Caco-2 (cell line): ENCODE measurements at regions not wholly inside any gene's neighbourhood (a gene's known extent, or its start where the extent isn't known, plus 50 kb on each side); places are given as distances from the start of the nearest gene placed in this dataset.

Source experiments
- BruUV-seq: library from RNA; stranded (reverse); fragments of 400-500 nt; replicated peaks from 2 replicates; lab custom pipeline; 2021; lab: Mats Ljungman, UMichigan
- CTCF ChIA-PET: fragments of 300-600 bp; sonication (Branson Sonifier 250); formaldehyde crosslinking; loops from one replicate; lab custom pipeline; 2022; ENCODE audit warnings: antibody characterized with exemption; lab: Charles Lee
- POLR2A ChIA-PET: fragments of 300-600 bp; sonication (Branson Sonifier 250); formaldehyde crosslinking; loops from one replicate; lab custom pipeline; 2022; ENCODE audit warnings: antibody characterized with exemption; lab: Charles Lee
- DNase-seq, 2 experiments: peaks; one replicate each; pipeline versions ENCODE4 v3.0.0 to v3.0.0-alpha.2; 2020 to 2022
- H3K27me3 ChIP-seq: replicated peaks from 2 replicates; pipeline ENCODE4 v1.6.0; 2011; ENCODE audit warnings: low read length; ENCODE audit not compliant: control insufficient read depth, insufficient read depth
- H3K36me3 ChIP-seq: 2 replicates; pipeline ENCODE4 v1.5.1; 2011; ENCODE audit warnings: low read length; ENCODE audit not compliant: control insufficient read depth, insufficient read depth
- H3K4me1 ChIP-seq: fragments of 250-450 bp; sonication (Bioruptor Pico); 2 replicates; pipeline ENCODE4 v1.5.1; 2020; ENCODE audit warnings: mild to moderate bottlenecking
- H3K4me3 ChIP-seq: 2 replicates; pipeline ENCODE4 v1.5.1; 2011; ENCODE audit warnings: low read depth, mild to moderate bottlenecking, control low read depth, low read length
- H3K9me3 ChIP-seq: fragments of 250-450 bp; sonication (Bioruptor Pico); 2 replicates; pipeline ENCODE4 v1.5.1; 2020; ENCODE audit warnings: mild to moderate bottlenecking, moderate library complexity
- H3K27ac Mint-ChIP-seq: one replicate; pipeline ENCODE4 v1.8.0; 2022; ENCODE audit warnings: mixed read lengths; ENCODE audit not compliant: unreplicated experiment
- H3K27me3 Mint-ChIP-seq: one replicate; pipeline ENCODE4 v1.8.0; 2022; ENCODE audit warnings: mixed read lengths; ENCODE audit not compliant: insufficient read depth, unreplicated experiment
- H3K36me3 Mint-ChIP-seq: one replicate; pipeline ENCODE4 v1.8.0; 2022; ENCODE audit warnings: mild to moderate bottlenecking, mixed read lengths; ENCODE audit not compliant: insufficient read depth, unreplicated experiment
- H3K4me1 Mint-ChIP-seq: one replicate; pipeline ENCODE4 v1.8.0; 2022; ENCODE audit warnings: low read depth, mixed read lengths; ENCODE audit not compliant: unreplicated experiment
- H3K4me3 Mint-ChIP-seq: one replicate; pipeline ENCODE4 v1.8.0; 2022; ENCODE audit warnings: mild to moderate bottlenecking, moderate library complexity, mixed read lengths; ENCODE audit not compliant: unreplicated experiment
- H3K9me3 Mint-ChIP-seq: one replicate; pipeline ENCODE4 v1.8.0; 2022; ENCODE audit warnings: mixed read lengths; ENCODE audit not compliant: unreplicated experiment
- intact Hi-C: fragments of 100-400 bp; cut with micrococcal nuclease; formaldehyde crosslinking; loops from one replicate; pipeline ENCODE4 v1.10.0; 2022; ENCODE audit not compliant: unreplicated experiment
- TF ChIP-seq, protein P1 (sequence below), 2 experiments: fragments of 200-600 bp in 1 of 2; IDR thresholded peaks; 1 replicate in 1 of 2; 2 replicates in 1 of 2; pipeline versions ENCODE4 v1.5.1 to v1.8.0; 2011 to 2022; ENCODE audit warnings: antibody characterized with exemption in 1 of 2, control low read depth in 1 of 2, inconsistent platforms in 1 of 2, low read depth in 1 of 2, low read length in 1 of 2, mild to moderate bottlenecking in 1 of 2, moderate library complexity in 1 of 2; ENCODE audit not compliant: insufficient read depth in 1 of 2, severe bottlenecking in 1 of 2, unreplicated experiment in 1 of 2

DNA sequence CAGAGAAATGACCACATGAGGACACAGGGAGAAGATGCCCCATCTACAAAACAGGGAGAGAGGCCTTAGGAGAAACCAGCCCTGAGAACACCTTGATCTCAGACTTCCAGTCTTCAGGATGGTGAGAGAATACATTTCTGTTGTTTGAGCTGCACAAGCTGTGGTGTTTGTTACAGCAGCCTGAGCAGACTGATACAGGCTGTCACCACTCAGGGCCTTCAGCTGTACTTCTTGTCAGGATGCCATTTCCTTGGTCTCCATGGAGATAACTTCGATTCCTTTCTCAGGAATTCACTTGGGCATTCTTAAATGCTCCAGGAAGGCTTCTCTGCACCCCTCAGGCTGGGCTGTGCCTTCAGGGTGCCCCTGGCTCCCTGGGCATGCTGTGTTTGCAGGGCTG, 85.7 kb upstream of the IGFBP3 start:
- Mint-ChIP-seq H3K27me3 (peaks cover 5% of the 10 kb centered on the region), H3K4me1 (peaks cover 6% of the 10 kb centered on the region), H3K4me3 (no peak overlapping the region), H3K9me3 (peaks cover 15% of the 10 kb centered on the region), H3K27ac (no peak overlapping the region), H3K36me3 (no peaks in the 10 kb centered on the region)
- CTCF ChIA-PET: no interaction called here
- no peaks in the 10 kb centered on the region for H3K9me3 ChIP-seq
- H3K4me3 ChIP-seq: no peak overlapping the region
- intact Hi-C loops: no loop called here
- no peaks in the 10 kb centered on the region for H3K36me3 ChIP-seq
- DNase-seq: no peak
- no TSS peak for BruUV-seq
- no peaks in the 10 kb centered on the region for H3K4me1 ChIP-seq
- POLR2A ChIA-PET: no interaction called here
- TF ChIP-seq, protein P1, sequence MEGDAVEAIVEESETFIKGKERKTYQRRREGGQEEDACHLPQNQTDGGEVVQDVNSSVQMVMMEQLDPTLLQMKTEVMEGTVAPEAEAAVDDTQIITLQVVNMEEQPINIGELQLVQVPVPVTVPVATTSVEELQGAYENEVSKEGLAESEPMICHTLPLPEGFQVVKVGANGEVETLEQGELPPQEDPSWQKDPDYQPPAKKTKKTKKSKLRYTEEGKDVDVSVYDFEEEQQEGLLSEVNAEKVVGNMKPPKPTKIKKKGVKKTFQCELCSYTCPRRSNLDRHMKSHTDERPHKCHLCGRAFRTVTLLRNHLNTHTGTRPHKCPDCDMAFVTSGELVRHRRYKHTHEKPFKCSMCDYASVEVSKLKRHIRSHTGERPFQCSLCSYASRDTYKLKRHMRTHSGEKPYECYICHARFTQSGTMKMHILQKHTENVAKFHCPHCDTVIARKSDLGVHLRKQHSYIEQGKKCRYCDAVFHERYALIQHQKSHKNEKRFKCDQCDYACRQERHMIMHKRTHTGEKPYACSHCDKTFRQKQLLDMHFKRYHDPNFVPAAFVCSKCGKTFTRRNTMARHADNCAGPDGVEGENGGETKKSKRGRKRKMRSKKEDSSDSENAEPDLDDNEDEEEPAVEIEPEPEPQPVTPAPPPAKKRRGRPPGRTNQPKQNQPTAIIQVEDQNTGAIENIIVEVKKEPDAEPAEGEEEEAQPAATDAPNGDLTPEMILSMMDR (IDR thresholded peaks at IDR 0.05; ENCODE audit: insufficient read depth in 1 of 2, low read depth in 1 of 2, low read length in 1 of 2, severe bottlenecking in 1 of 2, unreplicated experiment in 1 of 2): no peak
- no peaks in the 10 kb centered on the region for H3K27me3 ChIP-seq

DNA sequence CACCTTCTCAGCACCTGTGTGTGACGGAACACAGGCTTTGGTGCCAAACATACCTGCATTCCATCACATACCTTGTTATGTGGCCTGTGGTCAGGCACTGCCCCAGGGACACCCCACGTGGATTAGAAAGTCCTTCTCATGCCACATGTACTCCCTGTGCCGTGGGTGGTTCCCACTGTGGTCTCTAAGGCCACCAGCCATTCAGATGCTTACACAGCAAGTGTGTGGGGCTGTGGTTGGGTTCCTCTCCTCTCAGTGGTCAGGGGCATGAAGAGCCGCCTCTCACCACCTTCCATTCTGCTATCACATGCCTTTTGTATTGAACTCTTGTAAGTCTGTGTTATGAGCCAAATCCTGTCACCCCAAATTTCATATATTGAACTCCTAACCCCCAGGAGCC, 85.1 kb upstream of the IGFBP3 start:
- POLR2A ChIA-PET: no interaction called here
- peaks cover 5% of the 10 kb centered on the region for H3K27me3 Mint-ChIP-seq

DNA sequence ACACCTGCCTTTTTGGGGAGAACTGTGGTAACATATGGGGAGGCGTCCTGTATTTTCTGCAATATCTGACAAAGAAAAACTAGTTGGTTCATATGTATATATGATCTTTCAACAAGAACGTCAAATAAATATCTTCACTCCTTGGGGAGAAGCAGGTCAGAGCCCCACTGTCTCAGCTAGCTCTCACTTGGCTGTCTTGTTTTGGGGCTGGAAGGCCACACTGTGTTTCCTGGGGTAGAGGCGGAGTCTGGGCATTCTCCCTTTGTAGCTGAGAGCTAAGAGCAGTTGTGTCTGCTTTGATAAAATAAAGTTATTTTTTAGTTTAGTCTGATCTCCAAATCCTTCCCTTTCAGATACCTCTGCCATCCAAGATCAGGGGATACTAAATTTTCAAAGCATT, 83.9 kb upstream of the IGFBP3 start:
- ChIA-PET CTCF (no interaction called here), POLR2A (no interaction called here)
- Histone ChIP-seq H3K36me3 (no peaks in the 10 kb centered on the region), H3K4me1 (no peaks in the 10 kb centered on the region), H3K9me3 (no peaks in the 10 kb centered on the region), H3K27me3 (no peaks in the 10 kb centered on the region), H3K4me3 (no peak overlapping the region)
- no peak for DNase-seq
- Mint-ChIP-seq H3K27ac (no peak overlapping the region), H3K36me3 (no peaks in the 10 kb centered on the region), H3K4me1 (no peaks in the 10 kb centered on the region), H3K9me3 (peaks cover 15% of the 10 kb centered on the region), H3K4me3 (no peak overlapping the region), H3K27me3 (peaks cover 7% of the 10 kb centered on the region)
- intact Hi-C loops: no loop called here
- no TSS peak for BruUV-seq
- TF ChIP-seq, protein P1 (IDR thresholded peaks at IDR 0.05; ENCODE audit: insufficient read depth in 1 of 2, low read depth in 1 of 2, low read length in 1 of 2, severe bottlenecking in 1 of 2, unreplicated experiment in 1 of 2): no peak

More for the DNA sequence above, 85.1 kb upstream of the IGFBP3 start:
- Histone ChIP-seq H3K36me3 (no peaks in the 10 kb centered on the region), H3K9me3 (no peaks in the 10 kb centered on the region), H3K4me1 (no peaks in the 10 kb centered on the region), H3K4me3 (no peak overlapping the region), H3K27me3 (no peaks in the 10 kb centered on the region)
- Mint-ChIP-seq H3K9me3 (peaks cover 15% of the 10 kb centered on the region), H3K27ac (no peak overlapping the region), H3K4me3 (no peak overlapping the region), H3K36me3 (no peaks in the 10 kb centered on the region), H3K4me1 (peaks cover 1% of the 10 kb centered on the region)
- intact Hi-C loops: no loop called here
- TF ChIP-seq, protein P1 (IDR thresholded peaks at IDR 0.05; ENCODE audit: insufficient read depth in 1 of 2, low read depth in 1 of 2, low read length in 1 of 2, severe bottlenecking in 1 of 2, unreplicated experiment in 1 of 2): no peak
- no peak for DNase-seq
- CTCF ChIA-PET: no interaction called here
- no TSS peak for BruUV-seq
